Heart right ventricle (tissue), 16 donors: ENCODE measurements at regions not wholly inside any gene's neighbourhood (a gene's known extent, or its start where the extent isn't known, plus 50 kb on each side); places are given as distances from the start of the nearest gene placed in this dataset.

Experiments used
- ATAC-seq, 8 donors: fragments of 200-7000 bp; cut with Tn5 transposase; one replicate each; pipeline ENCODE4 v1.9.1; 2020; ENCODE audit warnings: mild to moderate bottlenecking in 8 of 8, moderate library complexity in 8 of 8, moderate number of reproducible peaks in 1 of 8
- DNase-seq, 2 donors: peaks; one replicate each; pipeline ENCODE4 v3.0.0-alpha.2; 2020
- H3K27ac ChIP-seq, 10 donors: fragments of 200-600 bp; sonication (generic) in 2 of 10; one replicate each; pipeline versions ENCODE4 v1.5.0 to v1.8.0; 2020 to 2022; ENCODE audit warnings: mild to moderate bottlenecking in 3 of 10
- H3K27me3 ChIP-seq, 7 donors: fragments of 200-600 bp; one replicate each; pipeline ENCODE4 v1.8.0; 2021 to 2022; ENCODE audit warnings: mild to moderate bottlenecking in 2 of 7
- H3K36me3 ChIP-seq, 9 donors: fragments of 200-600 bp; sonication (generic) in 1 of 9; one replicate each; pipeline versions ENCODE4 v1.5.0 to v1.8.0; 2020 to 2022; ENCODE audit warnings: mild to moderate bottlenecking in 2 of 9
- H3K4me1 ChIP-seq, 9 donors: fragments of 200-600 bp; sonication (generic) in 1 of 9; one replicate each; pipeline versions ENCODE4 v1.5.0 to v1.8.0; 2020 to 2022; ENCODE audit warnings: mild to moderate bottlenecking in 4 of 9
- H3K4me3 ChIP-seq, 10 donors: fragments of 200-600 bp; sonication (generic) in 2 of 10; one replicate each; pipeline versions ENCODE4 v1.5.0 to v1.8.0; 2020 to 2022; ENCODE audit warnings: mild to moderate bottlenecking in 7 of 10, moderate library complexity in 2 of 10
- H3K9me3 ChIP-seq, 11 donors: fragments of 200-600 bp in 10 of 11; sonication (generic) in 2 of 11; one replicate each; pipeline versions ENCODE4 v1.5.0 to v1.8.0; 2013 to 2022; ENCODE audit warnings: mild to moderate bottlenecking in 2 of 11, control low read depth in 1 of 11, moderate library complexity in 1 of 11
- WGBS, 2 donors: extraction: QIAGEN DNeasy Blood & Tissue Kit; methylation state at CpG; one replicate each; pipeline ENCODE4 v1.1.7; 2013; ENCODE audit warnings: inconsistent platforms in 1 of 2; 5-methylcytosine and 5-hydroxymethylcytosine counted together
- intact Hi-C, 10 donors: fragments of 100-400 bp; cut with DNase I; formaldehyde crosslinking; loops; one replicate each; pipeline versions ENCODE4 v1.11.1 to v1.14.2; 2022
- TF ChIP-seq, protein P1 (sequence below), 9 donors: fragments of 200-600 bp; sonication (generic) in 2 of 9; IDR thresholded peaks; one replicate each; pipeline versions ENCODE4 v1.5.0 to v1.8.0; 2021 to 2022; ENCODE audit warnings: antibody characterized with exemption in 9 of 9, mild to moderate bottlenecking in 5 of 9, moderate library complexity in 1 of 9
- donor health status: Arrhythmogenic right ventricular cardiomyopathy.
- donor health status: ischemic (EF 13 %, LVEDD 7.1; RV severe dilation, severe dysfunction).
- donor health status: healthy with polysubstance abuse.
- donor health status: DM: no; HTN: yes; CAD: no.
- donor health status: DM: no; HTN: no; CAD: no.
- donor health status: ischemic (EF 25% LVEDD 6.9; RV normal size, moderate dysfunction).
- donor health status: ischemic (EF 25% LVEDD 5.7; RV mildly dilated, moderate dysfunction).
- donor health status: healthy.
- donor health status: DM: yes; HTN: yes; CAD: no.
- donor health status: Ischemic cardiomyopathy.
- donor health status: ischemic (EF 35%, LVEDD 5.7; RV mildly dilated, moderate dysfunction).
- donor health status: nonischemic (EF 11% LVEDD 7.7; RV severe dilation, severe dysfunction).
- donor health status: DM: yes; HTN: yes; CAD: no.
- donor health status: PGD.
- donor health status: ischemic (EF 29% LVEDD 5.4; RV normal size, mild dysfunction).
- donor health status: nonischemic (EF 23%, LVEDD 6.1; RV moderate dilation, normal function).

DNA sequence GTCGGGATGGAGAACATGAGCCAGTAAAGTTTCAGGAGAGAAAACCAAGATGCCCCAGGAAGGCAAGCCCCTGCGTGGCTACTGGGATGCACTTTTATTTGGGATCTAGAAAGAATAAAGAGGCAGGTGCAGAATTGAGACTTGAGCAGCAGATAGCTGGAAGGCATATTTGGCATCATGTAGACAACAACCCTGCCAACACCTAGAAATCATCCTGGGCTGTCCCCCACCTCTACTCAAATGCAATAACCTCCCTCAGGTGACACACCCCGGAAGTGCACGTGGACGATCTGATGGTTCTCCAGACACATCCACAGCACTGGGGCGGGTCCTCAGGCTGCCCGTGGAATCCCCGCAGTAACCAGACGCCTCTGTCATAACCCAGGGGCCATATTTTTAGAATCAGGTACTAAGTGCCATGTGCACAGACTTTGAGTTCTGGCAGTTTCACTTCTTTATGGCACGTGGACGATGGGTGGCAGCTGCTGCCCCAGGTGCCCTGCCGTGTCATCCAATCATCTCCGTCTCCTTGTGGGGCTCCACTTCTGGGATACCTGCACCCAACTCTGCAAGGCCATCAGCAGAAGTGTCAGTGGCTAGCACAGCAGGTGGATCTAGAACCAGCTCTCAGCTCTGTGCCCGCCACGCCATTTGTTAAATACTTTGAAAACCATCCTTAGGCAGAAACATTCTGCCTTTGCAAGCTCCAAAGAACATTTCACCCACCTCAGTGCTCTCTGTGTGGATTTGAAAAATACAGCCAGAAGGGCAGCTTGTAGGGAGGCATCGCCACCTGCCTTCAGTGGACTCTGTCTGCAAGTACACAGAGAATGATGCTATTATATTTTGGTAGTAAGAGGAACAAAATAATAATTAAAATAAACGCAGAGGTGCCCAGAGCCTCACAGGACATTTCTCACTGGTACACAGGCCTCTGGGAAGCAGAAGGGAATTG lies 771.7 kb upstream of the TMEM132C start:
- Histone ChIP-seq H3K9me3 (peaks cover 0 to 7% (median 0%) of the 10 kb centered on the region in 11 donors), H3K36me3 (no peaks in the 10 kb centered on the region), H3K27ac (no peak overlapping the region), H3K27me3 (peaks cover 0 to 3% (median 0%) of the 10 kb centered on the region in 7 donors), H3K4me3 (no peak overlapping the region), H3K4me1 (no peaks in the 10 kb centered on the region)
- ATAC-seq, result no peak
- 75 to 89% methylated on average over 17 of the region's 17 CpGs for WGBS, 2 donors
- DNase-seq, result no peak
- TF ChIP-seq, protein P1, sequence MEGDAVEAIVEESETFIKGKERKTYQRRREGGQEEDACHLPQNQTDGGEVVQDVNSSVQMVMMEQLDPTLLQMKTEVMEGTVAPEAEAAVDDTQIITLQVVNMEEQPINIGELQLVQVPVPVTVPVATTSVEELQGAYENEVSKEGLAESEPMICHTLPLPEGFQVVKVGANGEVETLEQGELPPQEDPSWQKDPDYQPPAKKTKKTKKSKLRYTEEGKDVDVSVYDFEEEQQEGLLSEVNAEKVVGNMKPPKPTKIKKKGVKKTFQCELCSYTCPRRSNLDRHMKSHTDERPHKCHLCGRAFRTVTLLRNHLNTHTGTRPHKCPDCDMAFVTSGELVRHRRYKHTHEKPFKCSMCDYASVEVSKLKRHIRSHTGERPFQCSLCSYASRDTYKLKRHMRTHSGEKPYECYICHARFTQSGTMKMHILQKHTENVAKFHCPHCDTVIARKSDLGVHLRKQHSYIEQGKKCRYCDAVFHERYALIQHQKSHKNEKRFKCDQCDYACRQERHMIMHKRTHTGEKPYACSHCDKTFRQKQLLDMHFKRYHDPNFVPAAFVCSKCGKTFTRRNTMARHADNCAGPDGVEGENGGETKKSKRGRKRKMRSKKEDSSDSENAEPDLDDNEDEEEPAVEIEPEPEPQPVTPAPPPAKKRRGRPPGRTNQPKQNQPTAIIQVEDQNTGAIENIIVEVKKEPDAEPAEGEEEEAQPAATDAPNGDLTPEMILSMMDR (IDR thresholded peaks at IDR 0.05), result no peak
- intact Hi-C loops, result no loop called here

DNA sequence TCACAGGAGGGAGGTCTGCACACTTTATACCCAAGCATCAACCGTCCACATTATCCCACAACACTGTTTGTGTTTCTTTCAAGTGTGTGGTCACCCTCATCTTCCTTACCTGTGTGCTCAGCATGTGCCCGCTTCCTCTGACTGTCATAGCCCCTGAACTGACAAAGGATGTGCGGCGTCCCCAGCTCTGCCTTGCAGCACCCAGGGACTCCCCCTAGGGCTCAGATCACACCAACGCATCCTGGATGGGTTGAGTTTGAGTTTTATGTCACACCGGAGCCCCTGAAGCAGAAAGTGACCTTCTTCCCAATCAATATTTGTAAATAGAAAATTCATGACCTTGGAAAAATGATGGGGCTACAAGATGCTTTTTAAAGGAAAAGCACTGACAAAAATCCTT lies 770.7 kb upstream of the TMEM132C start:
- Histone ChIP-seq H3K27ac (no peak overlapping the region), H3K9me3 (peaks cover 0 to 7% (median 0%) of the 10 kb centered on the region in 11 donors), H3K27me3 (peaks cover 0 to 3% (median 0%) of the 10 kb centered on the region in 7 donors), H3K4me1 (no peaks in the 10 kb centered on the region), H3K4me3 (no peak overlapping the region), H3K36me3 (no peaks in the 10 kb centered on the region)
- ATAC-seq (no peak), DNase-seq (no peak)
- intact Hi-C loops, result no loop called here
- WGBS, 2 donors, result 51 to 54% methylated on average over 6 of the region's 6 CpGs
- TF ChIP-seq, protein P1 (IDR thresholded peaks at IDR 0.05), result no peak

DNA sequence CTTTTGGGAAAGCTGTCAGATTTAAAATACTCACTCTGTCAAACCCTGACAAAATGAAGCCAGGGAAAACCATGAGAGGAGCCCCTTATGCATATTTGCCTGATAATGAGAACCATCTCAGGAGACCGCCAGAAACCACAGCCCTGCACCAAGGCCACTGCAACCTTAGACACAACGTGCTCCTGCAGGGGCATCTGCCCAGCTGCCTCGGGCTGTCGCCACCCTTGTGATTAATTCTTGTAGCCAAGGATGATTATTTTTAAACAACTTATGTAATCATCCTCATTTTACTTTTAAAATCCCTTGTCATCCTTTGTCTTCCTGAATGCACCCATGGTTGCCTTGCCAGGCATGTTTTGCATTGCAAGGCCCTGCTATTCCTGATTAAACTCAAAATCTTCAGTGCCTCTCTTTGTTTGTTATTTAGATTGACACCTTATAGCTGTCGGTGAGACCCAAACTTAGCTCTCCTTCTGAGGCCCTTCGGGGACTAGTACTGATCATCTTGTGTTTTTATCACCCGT lies 766.4 kb upstream of the TMEM132C start:
- TF ChIP-seq, protein P1 (IDR thresholded peaks at IDR 0.05), result no peak
- no peaks in the 10 kb centered on the region for H3K4me1 ChIP-seq
- no peak for ATAC-seq

DNA sequence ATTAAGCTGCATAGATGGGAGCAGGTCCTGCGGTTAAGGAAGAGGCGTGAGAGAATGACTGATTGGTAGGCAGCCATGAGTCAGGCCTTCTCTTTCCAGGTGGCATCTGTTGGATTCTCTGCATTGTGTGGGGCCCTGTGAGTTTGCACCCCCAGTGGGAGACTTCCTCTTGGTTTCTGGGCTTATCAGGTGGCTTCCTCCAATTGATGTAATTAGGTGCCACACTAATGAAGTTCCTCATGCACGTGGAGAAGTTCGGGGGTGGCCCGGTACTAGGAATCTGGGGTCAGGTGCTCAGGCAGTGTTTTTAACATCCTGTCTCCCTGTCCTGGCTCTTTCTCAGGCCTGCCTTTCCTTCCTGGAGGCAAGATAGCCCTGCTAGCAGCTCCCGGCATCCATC lies 765.1 kb upstream of the TMEM132C start:
- no peak for ATAC-seq
- H3K4me1 ChIP-seq, result no peaks in the 10 kb centered on the region
- WGBS, 2 donors, result 54 to 63% methylated on average over 6 of the region's 6 CpGs
- peaks cover 0 to 4% (median 0%) of the 10 kb centered on the region in 11 donors for H3K9me3 ChIP-seq
- no peak overlapping the region for H3K4me3 ChIP-seq
- no peaks in the 10 kb centered on the region for H3K36me3 ChIP-seq
- H3K27me3 ChIP-seq, result no peaks in the 10 kb centered on the region
- intact Hi-C loops, result no loop called here
- no peak for DNase-seq
- TF ChIP-seq, protein P1 (IDR thresholded peaks at IDR 0.05), result no peak
- no peak overlapping the region for H3K27ac ChIP-seq

More for the DNA sequence above, 766.4 kb upstream of the TMEM132C start:
- peaks cover 0 to 4% (median 0%) of the 10 kb centered on the region in 11 donors for H3K9me3 ChIP-seq
- no peaks in the 10 kb centered on the region for H3K27me3 ChIP-seq
- no peak for DNase-seq
- H3K4me3 ChIP-seq, result no peak overlapping the region
- WGBS, 2 donors, result 65 to 74% methylated on average over 7 of the region's 7 CpGs
- H3K27ac ChIP-seq, result no peak overlapping the region
- intact Hi-C loops, result no loop called here
- no peaks in the 10 kb centered on the region for H3K36me3 ChIP-seq
